ENCODE measurements at regions not wholly inside any gene's neighbourhood (a gene's known extent, or its start where the extent isn't known, plus 50 kb on each side); places are given as distances from the start of the nearest gene placed in this dataset.

DNA sequence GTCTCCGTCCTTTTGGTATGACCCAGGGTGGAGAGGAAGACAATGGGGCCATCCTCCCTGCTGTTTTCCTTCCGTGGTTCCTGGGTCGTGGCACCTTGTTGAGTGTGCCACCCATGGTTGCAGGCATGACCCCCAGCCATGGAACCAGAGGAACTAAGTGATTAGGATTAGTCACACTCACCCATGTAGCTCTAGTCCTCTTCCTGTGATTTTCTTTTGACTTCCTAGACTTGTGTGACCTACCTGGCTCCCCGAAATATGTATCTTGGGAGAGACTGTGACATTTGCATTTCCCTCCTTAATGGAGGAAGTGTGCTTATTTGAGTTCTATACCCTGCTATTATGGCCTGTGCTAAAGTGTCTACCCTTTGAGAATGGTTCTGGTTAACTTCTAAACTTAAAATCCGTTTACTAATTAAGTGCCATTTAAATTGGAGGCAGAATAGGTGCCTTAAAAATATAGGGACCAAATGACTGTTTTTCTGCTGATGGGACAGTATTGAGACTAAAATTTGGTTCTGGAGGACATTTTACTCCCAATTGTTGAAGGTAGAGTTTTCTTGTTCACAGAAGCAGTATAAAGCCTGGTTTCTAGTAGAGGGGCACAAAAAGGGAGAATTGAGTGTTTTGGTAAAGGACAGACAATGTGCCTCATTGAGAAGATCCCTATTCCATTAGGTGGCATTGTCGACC, 545.6 kb downstream of the HDGFL1 start:
- WGBS (ENCODE audit: insufficient coverage, low coverage, low lambda C conversion rate, missing lambda C conversion rate): 40% methylated on average over 6 of the region's 6 CpGs
- Histone ChIP-seq H3K9me3 (no peaks in the 10 kb centered on the region), H3K27me3 (no peaks in the 10 kb centered on the region), H3K4me1 (no peaks in the 10 kb centered on the region), H3K27ac (no peak overlapping the region), H3K4me3 (no peak overlapping the region), H3K36me3 (no peaks in the 10 kb centered on the region)
- ATAC-seq (no peak), DNase-seq (no peak)
- TF ChIP-seq POLR2A (IDR thresholded peaks at IDR 0.05): no peak
- TF ChIP-seq, protein P1, sequence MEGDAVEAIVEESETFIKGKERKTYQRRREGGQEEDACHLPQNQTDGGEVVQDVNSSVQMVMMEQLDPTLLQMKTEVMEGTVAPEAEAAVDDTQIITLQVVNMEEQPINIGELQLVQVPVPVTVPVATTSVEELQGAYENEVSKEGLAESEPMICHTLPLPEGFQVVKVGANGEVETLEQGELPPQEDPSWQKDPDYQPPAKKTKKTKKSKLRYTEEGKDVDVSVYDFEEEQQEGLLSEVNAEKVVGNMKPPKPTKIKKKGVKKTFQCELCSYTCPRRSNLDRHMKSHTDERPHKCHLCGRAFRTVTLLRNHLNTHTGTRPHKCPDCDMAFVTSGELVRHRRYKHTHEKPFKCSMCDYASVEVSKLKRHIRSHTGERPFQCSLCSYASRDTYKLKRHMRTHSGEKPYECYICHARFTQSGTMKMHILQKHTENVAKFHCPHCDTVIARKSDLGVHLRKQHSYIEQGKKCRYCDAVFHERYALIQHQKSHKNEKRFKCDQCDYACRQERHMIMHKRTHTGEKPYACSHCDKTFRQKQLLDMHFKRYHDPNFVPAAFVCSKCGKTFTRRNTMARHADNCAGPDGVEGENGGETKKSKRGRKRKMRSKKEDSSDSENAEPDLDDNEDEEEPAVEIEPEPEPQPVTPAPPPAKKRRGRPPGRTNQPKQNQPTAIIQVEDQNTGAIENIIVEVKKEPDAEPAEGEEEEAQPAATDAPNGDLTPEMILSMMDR (IDR thresholded peaks at IDR 0.05): no peak
- intact Hi-C loops (cut with DNase I): no loop called here

DNA sequence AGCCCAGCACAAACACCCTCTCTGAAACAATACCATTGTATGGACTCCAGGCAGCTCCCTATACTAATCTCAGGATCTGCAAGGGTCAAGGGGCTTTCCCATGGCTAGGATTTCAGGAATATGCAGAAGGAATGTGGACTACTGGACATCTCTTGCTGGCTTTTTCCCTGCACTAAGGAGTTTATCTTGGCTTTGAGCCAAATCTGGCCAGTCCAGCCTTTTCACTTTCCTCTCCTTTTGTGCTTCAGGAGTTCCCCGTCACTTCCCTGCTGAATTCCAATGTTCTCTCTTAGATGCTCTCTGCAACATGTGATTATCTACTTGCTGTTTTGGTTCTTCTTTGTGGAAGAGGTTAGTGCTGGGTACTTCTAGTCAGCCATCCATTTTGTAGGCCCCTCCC, 568.2 kb downstream of the HDGFL1 start:
- TF ChIP-seq POLR2A (IDR thresholded peaks at IDR 0.05): no peak
- TF ChIP-seq, protein P1 (IDR thresholded peaks at IDR 0.05): no peak
- H3K36me3 ChIP-seq: no peaks in the 10 kb centered on the region
- no peak overlapping the region for H3K27ac ChIP-seq
- H3K27me3 ChIP-seq: no peaks in the 10 kb centered on the region
- 33% methylated on average over 1 of the region's 1 CpG for WGBS (ENCODE audit: insufficient coverage, low coverage, low lambda C conversion rate, missing lambda C conversion rate)
- ATAC-seq: no peak
- H3K4me3 ChIP-seq: no peak overlapping the region
- H3K9me3 ChIP-seq: no peaks in the 10 kb centered on the region
- no peak for DNase-seq
- intact Hi-C loops (cut with DNase I): no loop called here
- H3K4me1 ChIP-seq: no peaks in the 10 kb centered on the region

GRCh38 chr6:23140871-23141270, 571.5 kb downstream of the HDGFL1 start:
- no peak for TF ChIP-seq POLR2A (IDR thresholded peaks at IDR 0.05)
- TF ChIP-seq, protein P1 (IDR thresholded peaks at IDR 0.05): no peak
- no peak overlapping the region for H3K27ac ChIP-seq
- ATAC-seq (no peak), DNase-seq (no peak)
- no peaks in the 10 kb centered on the region for H3K4me1 ChIP-seq
- H3K27me3 ChIP-seq: no peaks in the 10 kb centered on the region
- no peaks in the 10 kb centered on the region for H3K9me3 ChIP-seq
- H3K36me3 ChIP-seq: no peaks in the 10 kb centered on the region
- no peak overlapping the region for H3K4me3 ChIP-seq
- intact Hi-C loops (cut with DNase I): no loop called here

DNA sequence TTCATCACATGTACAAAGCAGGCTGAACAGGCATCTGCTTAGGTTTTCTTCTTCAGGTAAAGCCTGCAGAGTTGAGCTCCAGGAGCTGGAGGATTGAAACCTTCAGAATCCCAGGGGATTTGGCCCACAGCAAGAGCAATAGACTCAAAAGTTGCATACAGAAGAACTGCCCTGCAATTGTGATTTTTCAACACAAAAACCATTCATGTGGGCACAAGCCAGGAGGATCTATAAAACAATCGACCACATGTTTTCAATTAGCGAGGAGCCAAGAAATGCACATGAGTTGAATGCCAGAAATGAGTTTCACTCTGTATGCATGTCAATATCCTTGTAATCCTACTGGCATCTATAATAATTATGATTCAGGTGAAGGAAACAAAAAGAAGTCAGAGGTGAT, 576.4 kb downstream of the HDGFL1 start:
- intact Hi-C loops (cut with DNase I): no loop called here
- no peak overlapping the region for H3K4me3 ChIP-seq
- no peaks in the 10 kb centered on the region for H3K36me3 ChIP-seq
- no peaks in the 10 kb centered on the region for H3K4me1 ChIP-seq
- no peak for ATAC-seq
- no peaks in the 10 kb centered on the region for H3K9me3 ChIP-seq
- H3K27me3 ChIP-seq: no peaks in the 10 kb centered on the region
- TF ChIP-seq POLR2A (IDR thresholded peaks at IDR 0.05): no peak
- TF ChIP-seq, protein P1 (IDR thresholded peaks at IDR 0.05): no peak
- no peak for DNase-seq
- 39% methylated on average over 2 of the region's 2 CpGs for WGBS (ENCODE audit: insufficient coverage, low coverage, low lambda C conversion rate, missing lambda C conversion rate)
- H3K27ac ChIP-seq: no peak overlapping the region

- Histone ChIP-seq H3K27ac (no peak overlapping the region), H3K27me3 (no peaks in the 10 kb centered on the region), H3K9me3 (no peaks in the 10 kb centered on the region), H3K4me1 (no peaks in the 10 kb centered on the region), H3K4me3 (no peak overlapping the region), H3K36me3 (no peaks in the 10 kb centered on the region)
- no peak for TF ChIP-seq POLR2A (IDR thresholded peaks at IDR 0.05)
- TF ChIP-seq, protein P1 (IDR thresholded peaks at IDR 0.05): no peak
- no peak for ATAC-seq
- no peak for DNase-seq
- intact Hi-C loops (cut with DNase I): no loop called here
Measured at GRCh38 chr6:23154159-23154558, 584.8 kb downstream of the HDGFL1 start.

Measured in right lobe of liver (tissue), 6 donors.